Kidney capillary endothelial cell (primary cell): ENCODE measurements at regions not wholly inside any gene's neighbourhood (a gene's known extent, or its start where the extent isn't known, plus 50 kb on each side); places are given as distances from the start of the nearest gene placed in this dataset.
A peak's percentile ranks its signal among the peaks of the same experiment; 100 is the strongest.

Source experiments
- DNase-seq: peaks from one replicate; pipeline ENCODE4 v3.0.0-alpha.2; 2018; ENCODE audit warnings: low spot score

- DNase-seq: peak; percentile 40
Observed at GRCh38 chr4:175947117-175947722, 118.4 kb upstream of the WDR17 start.

DNA sequence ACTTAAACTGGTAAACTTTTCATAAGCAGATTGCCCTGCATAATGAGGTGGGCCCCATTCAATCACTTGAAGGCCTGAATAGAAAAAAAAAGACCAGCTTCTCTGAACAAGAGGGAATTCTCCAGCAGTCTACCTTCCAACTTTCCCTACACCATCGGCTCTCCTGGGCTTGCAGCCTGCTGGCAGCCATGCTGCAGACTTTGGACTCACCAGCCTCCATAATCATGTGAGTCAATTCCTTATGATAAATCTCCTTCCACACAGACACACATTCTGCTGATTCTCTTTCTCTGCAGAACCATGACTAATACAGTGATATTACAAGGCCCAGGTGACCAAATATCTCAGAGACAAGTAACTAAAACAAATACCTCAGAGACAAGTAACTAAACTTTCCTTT is 113.8 kb upstream of the WDR17 start:
- no peak for DNase-seq

DNA sequence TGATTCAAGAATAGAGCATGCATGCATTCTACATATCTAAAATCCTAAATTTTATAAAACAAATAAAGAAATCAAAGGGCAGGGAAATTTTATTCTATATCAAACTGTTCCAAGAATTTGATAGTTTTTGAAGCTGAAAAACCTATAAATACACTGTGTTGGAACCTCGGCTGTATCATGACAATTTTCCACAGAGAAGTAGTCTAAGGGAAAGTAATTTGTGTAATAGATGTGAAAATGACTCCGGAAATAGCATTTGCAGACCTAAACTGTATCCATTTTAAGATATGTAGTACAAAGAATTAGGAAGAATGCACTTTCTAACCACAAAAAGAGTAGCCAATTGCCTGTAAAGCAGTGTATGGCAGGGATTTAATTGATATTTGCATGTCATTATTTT is 112.5 kb upstream of the WDR17 start:
- no peak for DNase-seq

DNA sequence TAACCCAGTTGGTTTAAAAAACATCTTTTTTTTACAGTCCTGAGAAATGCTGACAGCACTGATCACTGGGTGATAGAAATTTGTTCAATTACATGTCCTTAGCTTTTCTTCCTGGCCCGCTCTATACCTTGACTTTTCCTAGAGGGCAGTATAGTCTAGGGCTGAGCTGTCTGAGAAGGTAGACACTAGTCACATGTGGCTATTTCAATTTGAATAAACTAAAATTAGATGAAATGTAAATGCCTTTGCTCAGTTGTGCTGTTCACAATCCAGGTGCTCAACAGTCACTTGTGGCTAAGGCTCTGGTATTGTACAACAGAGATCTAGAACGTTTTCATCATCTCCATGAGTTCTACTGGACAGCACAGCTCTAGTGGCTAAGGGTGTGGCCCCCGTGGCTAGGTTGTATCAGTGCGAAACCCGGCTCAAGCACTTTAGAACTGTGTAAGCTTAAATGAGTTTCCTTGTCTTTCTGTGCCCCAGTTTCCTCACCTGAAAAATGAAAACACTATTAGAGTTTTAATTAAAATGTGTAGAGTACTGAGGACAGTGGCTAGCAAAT is 111.6 kb upstream of the WDR17 start:
- DNase-seq: no peak

- no peak for DNase-seq
Observed at GRCh38 chr4:175954685-175955084, 111.0 kb upstream of the WDR17 start.

DNA sequence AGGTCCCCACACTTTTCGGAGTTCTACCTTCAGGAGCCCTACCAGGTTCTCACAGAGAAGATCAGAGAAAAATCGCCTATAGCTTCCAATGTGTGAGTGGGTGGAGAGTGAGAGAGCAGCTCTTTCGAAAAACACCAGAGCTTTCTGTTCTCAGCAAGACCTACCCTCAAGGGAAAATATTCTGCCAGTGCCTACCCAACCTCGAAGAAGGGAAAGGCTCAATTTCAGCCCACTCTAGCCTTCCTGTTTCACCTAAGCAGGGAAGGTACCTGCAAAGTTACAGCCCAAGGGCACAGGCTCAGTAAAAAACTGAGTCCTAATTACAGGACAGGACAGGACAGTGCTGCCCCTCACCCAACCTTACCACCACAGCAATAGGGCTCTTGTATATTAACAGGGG is 104.0 kb upstream of the WDR17 start:
- DNase-seq: no peak

- DNase-seq: no peak
Observed at GRCh38 chr4:175970072-175970471, 95.6 kb upstream of the WDR17 start.

GRCh38 chr4:175970724-175971123 is 94.9 kb upstream of the WDR17 start:
- no peak for DNase-seq

DNA sequence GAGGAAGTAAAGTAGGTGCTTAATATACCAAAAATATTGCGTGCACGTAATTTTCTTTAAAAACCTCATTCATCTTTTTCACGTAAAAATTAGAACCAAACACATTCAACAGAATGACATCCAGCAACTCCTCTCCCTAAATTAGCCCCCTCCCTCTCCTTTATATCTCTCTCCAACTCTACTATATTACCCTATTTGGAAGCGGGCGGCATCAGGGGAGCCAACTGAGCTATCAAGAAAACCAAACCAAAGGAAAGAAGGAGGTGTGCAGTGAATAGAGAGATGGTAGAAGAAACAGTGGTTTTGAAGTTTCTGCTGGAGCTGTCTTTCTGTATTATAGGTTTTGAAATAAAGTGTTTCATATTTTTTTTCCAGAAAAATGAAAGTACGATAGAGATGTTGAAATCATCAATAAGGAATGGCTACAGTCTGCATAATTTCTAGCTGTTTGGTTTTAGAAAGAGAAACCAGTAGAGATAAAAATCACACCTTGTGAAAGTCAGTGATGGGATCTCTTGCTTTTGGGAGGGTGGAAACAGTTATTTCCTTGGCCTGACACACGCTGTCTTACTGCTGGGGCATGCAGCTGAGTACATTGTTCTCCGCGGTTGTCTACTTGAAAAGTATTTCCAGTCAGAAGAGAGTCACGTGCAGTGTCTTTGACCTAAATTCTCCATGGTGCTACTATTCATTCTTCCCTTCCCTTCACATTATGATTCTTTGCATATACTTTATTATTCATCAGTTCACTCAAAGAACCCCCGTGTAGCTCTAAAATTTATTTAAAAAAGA is 94.1 kb upstream of the WDR17 start:
- peak; percentile 8 for DNase-seq

DNA sequence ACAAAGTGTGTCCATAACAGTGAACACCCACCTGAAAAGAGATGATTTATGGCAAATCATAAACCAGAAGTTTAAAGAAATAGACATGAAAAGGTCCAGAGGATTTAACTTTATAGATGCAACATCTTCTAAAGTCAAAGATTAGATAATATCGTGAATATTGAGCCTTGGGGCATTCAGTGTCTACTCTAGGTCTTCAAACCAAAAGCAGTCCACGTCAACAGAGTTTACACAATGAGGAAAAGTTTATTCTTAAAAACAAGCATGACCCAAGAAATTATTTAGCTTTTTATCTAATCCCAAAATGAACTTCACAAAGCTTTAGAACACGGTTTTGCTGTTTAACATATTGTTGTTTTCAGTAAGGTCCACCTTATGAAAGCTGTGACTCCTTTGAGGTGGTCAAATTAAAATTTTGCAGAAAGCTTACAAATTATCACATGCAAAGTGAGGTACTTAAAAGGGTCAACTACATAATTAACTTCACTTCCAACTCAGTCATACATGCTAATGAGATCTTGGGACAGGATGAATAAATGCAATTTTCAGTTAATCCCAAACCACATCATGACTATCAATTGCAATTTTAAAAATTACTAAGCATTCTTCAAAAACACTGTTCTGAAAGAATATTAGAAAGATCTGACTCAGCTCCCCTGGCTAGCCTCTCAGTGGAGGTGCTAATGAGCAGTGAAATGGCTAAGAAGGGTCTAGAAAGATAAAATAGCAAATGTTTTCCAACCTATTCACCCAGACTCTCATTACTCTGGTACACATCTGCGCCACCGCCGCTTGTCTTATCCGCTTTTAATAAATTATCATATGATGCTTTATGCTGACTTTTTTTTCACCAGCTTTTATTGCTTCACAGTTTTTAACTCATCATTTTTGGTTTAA is 92.4 kb upstream of the WDR17 start:
- DNase-seq: no peak

DNA sequence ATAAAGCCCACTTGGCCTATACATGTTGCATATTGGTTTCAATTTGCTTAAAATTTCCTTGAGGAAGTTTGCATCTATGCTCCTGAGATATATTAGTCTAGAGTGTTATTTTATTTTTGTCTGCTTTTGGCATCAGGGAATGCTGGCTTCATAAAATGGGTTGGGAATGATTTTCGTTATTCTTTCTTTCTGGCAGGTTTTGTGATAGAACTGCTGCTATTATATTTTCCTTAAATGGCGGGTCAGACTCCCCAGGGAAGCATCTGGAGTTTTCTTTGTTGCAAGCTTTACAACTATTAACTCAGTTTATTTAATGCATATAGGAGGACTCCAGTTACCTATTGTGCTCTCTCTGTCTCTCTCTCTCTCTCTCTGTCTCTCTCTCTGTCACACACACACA is 82.0 kb upstream of the WDR17 start:
- DNase-seq: no peak

- no peak for DNase-seq
Observed at GRCh38 chr4:175986668-175987067, 79.0 kb upstream of the WDR17 start.

DNA sequence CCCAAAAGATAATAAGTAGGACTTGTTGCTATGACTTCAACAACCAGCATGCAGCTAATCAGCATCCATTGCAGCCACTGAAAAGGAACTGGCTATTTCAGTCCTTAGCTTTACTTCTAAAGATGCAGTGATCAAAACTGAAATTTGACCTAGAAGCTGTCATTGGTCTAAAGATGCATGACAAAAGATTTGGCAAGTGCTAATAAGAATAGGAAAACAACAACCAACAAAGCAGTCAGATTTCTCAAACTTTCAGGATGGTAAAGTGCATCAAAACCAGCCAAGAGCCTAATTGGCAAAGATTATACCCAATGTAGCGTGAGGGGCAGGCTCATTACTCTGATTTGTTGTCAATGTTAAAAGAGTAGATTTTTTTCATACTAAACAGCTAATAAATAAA is 77.1 kb upstream of the WDR17 start:
- no peak for DNase-seq

- no peak for DNase-seq
Observed at GRCh38 chr4:175996206-175996605, 69.4 kb upstream of the WDR17 start.

DNA sequence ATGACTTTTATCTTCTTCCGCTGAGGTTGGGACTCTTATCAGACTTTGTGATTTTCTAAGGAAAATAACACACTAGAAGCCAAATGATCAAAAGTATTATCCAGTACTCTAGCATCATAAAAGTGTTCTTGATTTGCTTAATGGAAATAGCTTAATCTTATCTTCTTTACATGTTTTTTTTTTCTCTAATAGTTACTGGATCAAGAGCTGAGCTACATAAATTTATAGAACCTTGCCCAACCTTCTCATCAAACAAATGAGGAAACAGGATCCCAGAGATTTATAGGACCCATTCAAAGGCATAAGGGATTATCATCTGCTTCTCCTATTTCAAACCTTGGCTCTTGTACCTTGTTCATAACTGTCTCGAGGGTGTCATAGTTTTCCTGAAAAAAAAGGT is 68.3 kb upstream of the WDR17 start:
- no peak for DNase-seq

- DNase-seq: no peak
Observed at GRCh38 chr4:175998782-175999181, 66.9 kb upstream of the WDR17 start.

DNA sequence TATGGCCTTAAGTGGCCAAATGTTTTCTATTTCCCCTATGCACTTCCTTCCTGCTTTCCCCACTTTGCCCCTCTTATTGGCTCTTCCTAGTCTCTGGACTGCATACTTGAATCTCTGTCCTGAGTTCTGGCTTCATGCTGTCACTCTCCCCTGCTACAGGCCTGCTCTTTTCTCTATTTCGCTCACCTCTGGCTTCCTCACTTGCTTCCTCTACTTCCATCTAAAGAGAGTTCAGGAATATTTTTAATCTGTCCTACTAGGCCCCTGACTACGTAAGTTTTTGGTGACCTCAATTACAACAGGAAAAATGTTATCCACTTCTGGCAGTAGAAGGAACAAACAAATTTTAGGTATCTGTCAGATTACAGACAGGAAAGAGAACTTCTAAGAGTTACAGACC is 65.7 kb upstream of the WDR17 start:
- DNase-seq: no peak

GRCh38 chr4:176001151-176002006 is 64.3 kb upstream of the WDR17 start:
- peak; percentile 15 for DNase-seq

- no peak for DNase-seq
Observed at GRCh38 chr4:176002007-176002613, 63.5 kb upstream of the WDR17 start.

DNA sequence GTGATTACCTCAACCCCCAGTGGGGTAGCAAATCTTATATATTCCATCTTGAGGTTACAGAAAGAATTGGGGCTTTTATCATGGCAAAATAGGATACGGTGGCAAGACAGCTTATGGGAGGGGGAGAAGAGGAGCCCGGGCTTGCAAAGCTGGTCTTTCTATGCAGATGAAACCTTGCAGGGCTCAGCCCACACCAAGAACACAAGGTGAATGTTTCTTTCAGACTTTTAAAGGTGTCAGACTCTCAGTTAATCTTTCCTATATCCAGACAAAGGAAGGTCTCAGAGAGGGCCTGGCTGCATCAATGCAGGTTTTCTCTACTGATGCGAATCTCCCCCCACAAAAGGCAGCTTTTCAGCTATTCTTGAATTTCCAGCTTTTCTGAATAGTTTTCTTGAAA is 59.9 kb upstream of the WDR17 start:
- no peak for DNase-seq

GRCh38 chr4:176009254-176009653 is 56.4 kb upstream of the WDR17 start:
- no peak for DNase-seq
